ENCODE measurements at regions not wholly inside any gene's neighbourhood (a gene's known extent, or its start where the extent isn't known, plus 50 kb on each side); places are given as distances from the start of the nearest gene placed in this dataset.
"Not testable (repeated sequence)": the region's sequence is repeated elsewhere in the genome, so short reads cannot be mapped to it uniquely, and the experiment has no call there.

- no peak for DNase-seq
These were observed 93.4 kb downstream of the ZFP64 start for GRCh38 chr20:52098186-52098585.

DNA sequence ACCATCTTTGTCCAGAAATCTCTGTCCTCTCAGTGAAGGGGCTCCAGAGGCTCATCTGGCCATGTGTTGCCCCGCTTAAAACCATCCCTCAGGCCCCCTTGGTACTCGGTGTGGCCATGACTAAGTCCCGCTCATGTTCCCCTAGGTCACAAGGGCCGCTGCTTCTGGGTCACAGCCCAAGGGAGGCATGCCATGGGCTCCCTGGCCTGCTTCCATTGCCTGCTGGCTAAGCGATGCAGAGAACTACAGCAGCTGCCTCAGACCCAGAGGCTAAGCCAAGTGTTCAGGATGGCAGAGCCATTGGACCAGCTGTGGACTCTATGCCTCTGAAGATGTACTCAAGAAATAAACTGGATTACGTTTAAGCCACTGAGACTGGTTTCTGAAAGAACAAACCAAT lies 95.5 kb downstream of the ZFP64 start:
- no peak for DNase-seq

GRCh38 chr20:52094693-52095092 lies 96.9 kb downstream of the ZFP64 start:
- no peak for DNase-seq

GRCh38 chr20:52093575-52093974 lies 98.0 kb downstream of the ZFP64 start:
- DNase-seq = no peak

DNA sequence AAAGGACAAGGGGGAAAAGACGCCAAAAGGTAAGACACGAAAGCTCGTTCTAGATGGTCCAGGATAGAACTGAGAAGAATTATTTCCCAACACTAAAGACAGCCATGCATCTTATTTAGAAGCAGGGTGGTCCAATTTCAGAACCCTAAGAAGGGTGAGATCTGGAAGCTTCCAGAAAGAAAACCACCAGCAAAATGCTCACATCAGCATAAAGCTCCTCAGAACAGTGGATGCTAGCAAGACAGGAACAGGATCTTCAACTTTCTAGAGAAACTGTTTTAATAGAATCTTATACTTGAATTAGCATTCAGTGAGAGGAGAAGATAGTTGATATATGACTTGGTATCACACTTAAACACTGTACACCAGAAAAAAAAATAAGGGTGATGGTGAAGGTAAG lies 101.5 kb downstream of the ZFP64 start:
- no peak for DNase-seq

GRCh38 chr20:52087471-52087870 lies 104.1 kb downstream of the ZFP64 start:
- DNase-seq = no peak

GRCh38 chr20:52086878-52087277 lies 104.7 kb downstream of the ZFP64 start:
- no peak for DNase-seq

- no peak for DNase-seq
These were observed 106.9 kb downstream of the ZFP64 start for GRCh38 chr20:52084727-52085126.

- DNase-seq = peak; percentile 19
These were observed 107.8 kb downstream of the ZFP64 start for GRCh38 chr20:52083627-52084232.

- no peak for DNase-seq
These were observed 109.0 kb downstream of the ZFP64 start for GRCh38 chr20:52082612-52083011.

- no peak for DNase-seq
These were observed 109.8 kb downstream of the ZFP64 start for GRCh38 chr20:52081791-52082190.

DNA sequence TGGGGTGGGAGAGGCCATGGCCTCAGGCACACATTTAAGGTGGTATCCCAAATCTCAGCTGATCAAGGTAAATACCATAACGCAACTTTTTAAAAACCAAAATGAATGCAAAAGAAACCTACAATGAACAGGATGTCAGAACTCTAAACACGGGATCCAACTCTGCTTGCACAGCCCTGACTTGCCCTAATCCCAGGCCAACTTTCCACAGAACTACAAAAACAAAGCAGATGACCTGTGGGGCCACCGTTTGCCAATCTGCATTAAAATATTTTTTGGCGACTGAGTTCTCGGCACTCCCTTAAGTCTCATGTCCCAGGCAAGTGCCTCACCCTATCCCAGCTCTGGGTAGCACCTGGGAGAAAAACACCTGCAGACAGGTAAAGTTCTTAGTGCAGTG lies 110.5 kb downstream of the ZFP64 start:
- no peak for DNase-seq

- no peak for DNase-seq
These were observed 113.3 kb downstream of the ZFP64 start for GRCh38 chr20:52078289-52078688.

DNA sequence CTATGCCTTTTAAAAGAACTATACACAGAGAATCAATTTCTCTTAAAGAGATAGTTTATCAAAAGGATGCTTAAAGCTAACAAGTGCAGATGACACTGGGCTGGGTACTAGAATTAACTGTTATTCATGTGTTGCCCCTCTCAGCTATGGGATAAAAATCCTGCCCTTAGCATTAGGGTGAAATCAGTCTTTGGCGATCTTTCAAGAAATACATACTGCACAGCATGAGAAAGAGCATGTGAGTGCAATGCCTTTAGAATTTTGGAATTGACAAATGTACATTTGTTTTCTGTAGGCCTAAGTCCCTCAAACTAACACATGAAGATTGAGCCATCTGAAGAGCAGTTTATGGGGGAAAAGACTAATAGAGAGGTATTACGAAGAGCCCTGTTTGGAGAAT lies 115.4 kb downstream of the ZFP64 start:
- no peak for DNase-seq

- DNase-seq = no peak
These were observed 116.2 kb downstream of the ZFP64 start for GRCh38 chr20:52075400-52075799.

GRCh38 chr20:52071136-52071535 lies 120.4 kb downstream of the ZFP64 start:
- DNase-seq = no peak

GRCh38 chr20:52064931-52065330 lies 126.6 kb downstream of the ZFP64 start:
- no peak for DNase-seq

GRCh38 chr20:52062452-52063209 lies 128.9 kb downstream of the ZFP64 start:
- DNase-seq = no peak

- DNase-seq = no peak
These were observed 130.5 kb downstream of the ZFP64 start for GRCh38 chr20:52060794-52061714.

DNA sequence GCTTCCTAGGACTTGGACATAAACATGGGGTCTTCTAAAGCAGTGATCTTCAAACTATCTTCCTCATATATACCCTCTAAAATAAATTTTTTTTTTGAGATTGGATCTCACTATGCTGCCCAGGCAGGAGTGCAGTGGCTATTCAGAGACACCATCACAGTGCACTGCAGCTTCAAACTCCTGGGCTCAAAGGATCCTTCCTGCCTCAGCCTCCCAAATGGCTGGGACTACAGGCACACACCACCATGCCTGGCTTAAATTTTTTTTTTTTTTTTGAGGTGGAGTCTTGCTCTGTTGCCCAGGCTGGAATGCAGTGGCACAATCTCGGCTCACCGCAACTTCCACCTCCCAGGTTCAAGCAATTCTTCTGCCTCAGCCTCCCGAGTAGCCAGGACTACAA lies 134.4 kb downstream of the ZFP64 start:
- not testable (repeated sequence) for DNase-seq

- no peak for DNase-seq
These were observed 135.1 kb downstream of the ZFP64 start for GRCh38 chr20:52056203-52057062.

- DNase-seq = no peak
These were observed 137.5 kb downstream of the ZFP64 start for GRCh38 chr20:52054123-52054522.

Measured in stimulated activated CD4-positive, alpha-beta T cell treated with anti-CD3 and anti-CD28 coated beads, Interleukin-12 subunit alpha, Interleukin-12 subunit beta, amount 100 ng/mL, for 4 hours (primary cell).